ENCODE measurements at regions not wholly inside any gene's neighbourhood (a gene's known extent, or its start where the extent isn't known, plus 50 kb on each side); places are given as distances from the start of the nearest gene placed in this dataset.

- no peak for DNase-seq
These were observed 1107.1 kb downstream of the KCNT2 start for GRCh38 chr1:195501118-195501517.

GRCh38 chr1:195495720-195496635 is 1112.3 kb downstream of the KCNT2 start:
- DNase-seq, result no peak

GRCh38 chr1:195482137-195482536 is 1126.1 kb downstream of the KCNT2 start:
- no peak for DNase-seq

- DNase-seq, result no peak
These were observed 1126.9 kb downstream of the KCNT2 start for GRCh38 chr1:195481293-195481692.

- DNase-seq, result no peak
These were observed 1132.7 kb downstream of the KCNT2 start for GRCh38 chr1:195475568-195475967.

- no peak for DNase-seq
These were observed 1135.9 kb downstream of the KCNT2 start for GRCh38 chr1:195472291-195472690.

GRCh38 chr1:195466639-195467038 is 1141.6 kb downstream of the KCNT2 start:
- DNase-seq, result no peak

- no peak for DNase-seq
These were observed 1145.6 kb downstream of the KCNT2 start for GRCh38 chr1:195462646-195463045.

GRCh38 chr1:195462152-195462551 is 1146.1 kb downstream of the KCNT2 start:
- DNase-seq, result no peak

GRCh38 chr1:195458365-195458764 is 1149.9 kb downstream of the KCNT2 start:
- DNase-seq, result no peak

- DNase-seq, result no peak
These were observed 1157.4 kb downstream of the KCNT2 start for GRCh38 chr1:195450794-195451193.

- DNase-seq, result no peak
These were observed 1168.6 kb downstream of the KCNT2 start for GRCh38 chr1:195439661-195440060.

GRCh38 chr1:195434566-195435203 is 1173.6 kb downstream of the KCNT2 start:
- DNase-seq, result no peak

GRCh38 chr1:195430826-195431225 is 1177.4 kb downstream of the KCNT2 start:
- no peak for DNase-seq

- no peak for DNase-seq
These were observed 1179.3 kb downstream of the KCNT2 start for GRCh38 chr1:195428927-195429326.

- DNase-seq, result no peak
These were observed 1192.7 kb downstream of the KCNT2 start for GRCh38 chr1:195415584-195415983.

- DNase-seq, result no peak
These were observed 1213.7 kb downstream of the KCNT2 start for GRCh38 chr1:195394567-195394966.

GRCh38 chr1:195376190-195376589 is 1232.0 kb downstream of the KCNT2 start:
- DNase-seq, result no peak

- DNase-seq, result no peak
These were observed 1234.4 kb downstream of the KCNT2 start for GRCh38 chr1:195373856-195374255.

- DNase-seq, result no peak
These were observed 1263.1 kb downstream of the KCNT2 start for GRCh38 chr1:195345149-195345548.

GRCh38 chr1:195337646-195338045 is 1270.6 kb downstream of the KCNT2 start:
- no peak for DNase-seq

GRCh38 chr1:195336812-195337211 is 1271.4 kb downstream of the KCNT2 start:
- DNase-seq, result no peak

- no peak for DNase-seq
These were observed 1272.7 kb downstream of the KCNT2 start for GRCh38 chr1:195335541-195335940.

GRCh38 chr1:195332102-195332501 is 1276.1 kb downstream of the KCNT2 start:
- no peak for DNase-seq
